Keratinocyte (primary cell): ENCODE measurements at regions not wholly inside any gene's neighbourhood (a gene's known extent, or its start where the extent isn't known, plus 50 kb on each side); places are given as distances from the start of the nearest gene placed in this dataset.

Experiments used
- EZH2 ChIP-seq: IDR thresholded peaks from one replicate; pipeline ENCODE4 v1.6.1; 2012; ENCODE audit warnings: inconsistent platforms, mild to moderate bottlenecking, low read length, moderate library complexity
- TF ChIP-seq, protein P1 (sequence below), 3 experiments: IDR thresholded peaks in 1 of 3; conservative IDR thresholded peaks in 1 of 3; optimal IDR thresholded peaks in 1 of 3; 2 replicates in 2 of 3; 3 replicates in 1 of 3; pipeline versions ENCODE3 to v1.5.1; 2011; ENCODE audit warnings: low read length in 3 of 3, mild to moderate bottlenecking in 3 of 3, moderate library complexity in 2 of 3, control low read depth in 1 of 3, inconsistent platforms in 1 of 3; ENCODE audit not compliant: insufficient read depth in 2 of 3; ENCODE audit errors: extremely low read depth in 1 of 3

DNA sequence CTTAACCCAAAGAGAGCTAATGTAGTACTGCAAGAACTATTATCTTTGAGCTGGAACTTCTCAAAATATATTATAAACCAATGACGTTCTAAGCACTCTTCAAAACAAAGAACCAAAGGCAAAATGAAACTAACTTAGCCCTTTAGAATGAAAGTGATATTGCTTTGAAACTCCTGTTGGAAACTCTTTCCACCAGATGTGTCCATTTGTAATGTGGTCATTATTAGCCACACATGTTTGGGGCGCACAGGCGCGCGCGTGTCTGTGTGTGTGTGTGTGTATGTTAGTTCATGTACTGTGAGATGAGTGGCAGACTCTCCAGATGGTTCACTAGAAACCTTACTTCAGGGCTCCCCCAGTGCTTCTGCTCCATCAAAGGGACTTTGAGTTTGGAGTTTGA is 323.4 kb downstream of the BCL11A start:
- TF ChIP-seq, protein P1, sequence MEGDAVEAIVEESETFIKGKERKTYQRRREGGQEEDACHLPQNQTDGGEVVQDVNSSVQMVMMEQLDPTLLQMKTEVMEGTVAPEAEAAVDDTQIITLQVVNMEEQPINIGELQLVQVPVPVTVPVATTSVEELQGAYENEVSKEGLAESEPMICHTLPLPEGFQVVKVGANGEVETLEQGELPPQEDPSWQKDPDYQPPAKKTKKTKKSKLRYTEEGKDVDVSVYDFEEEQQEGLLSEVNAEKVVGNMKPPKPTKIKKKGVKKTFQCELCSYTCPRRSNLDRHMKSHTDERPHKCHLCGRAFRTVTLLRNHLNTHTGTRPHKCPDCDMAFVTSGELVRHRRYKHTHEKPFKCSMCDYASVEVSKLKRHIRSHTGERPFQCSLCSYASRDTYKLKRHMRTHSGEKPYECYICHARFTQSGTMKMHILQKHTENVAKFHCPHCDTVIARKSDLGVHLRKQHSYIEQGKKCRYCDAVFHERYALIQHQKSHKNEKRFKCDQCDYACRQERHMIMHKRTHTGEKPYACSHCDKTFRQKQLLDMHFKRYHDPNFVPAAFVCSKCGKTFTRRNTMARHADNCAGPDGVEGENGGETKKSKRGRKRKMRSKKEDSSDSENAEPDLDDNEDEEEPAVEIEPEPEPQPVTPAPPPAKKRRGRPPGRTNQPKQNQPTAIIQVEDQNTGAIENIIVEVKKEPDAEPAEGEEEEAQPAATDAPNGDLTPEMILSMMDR (optimal IDR thresholded peaks at IDR 0.05 in 1 of 3, IDR thresholded peaks at IDR 0.05 in 1 of 3, conservative IDR thresholded peaks at IDR 0.05 in 1 of 3; ENCODE audit: extremely low read depth in 1 of 3, insufficient read depth in 2 of 3, low read length in 3 of 3), result no peak
- no peak for TF ChIP-seq EZH2
